SK-MEL-5 (cell line): ENCODE measurements at regions not wholly inside any gene's neighbourhood (a gene's known extent, or its start where the extent isn't known, plus 50 kb on each side); places are given as distances from the start of the nearest gene placed in this dataset.

ENCODE experiments used
- small RNA-seq, 2 experiments: library from RNA; depleted of rRNA; stranded (forward); fragments of <200 nt; gene quantifications; one replicate each; pipeline ENCODE3, GENCODE V24; 2014

Small RNA genes lying in the stretch of these regions (small RNA-seq; reads per million reads assigned to genes)
- 0 to 0.05 reads per million in 2 experiments for gene RF00072
